NCI-H2227 treated with DMSO at 0.1 percent for 48 hours (cell line): ENCODE measurements at regions not wholly inside any gene's neighbourhood (a gene's known extent, or its start where the extent isn't known, plus 50 kb on each side); places are given as distances from the start of the nearest gene placed in this dataset.

Experiments
- DNase-seq: peaks from one replicate; lab custom pipeline; 2025; lab: John Stamatoyannopoulos, UW

DNA sequence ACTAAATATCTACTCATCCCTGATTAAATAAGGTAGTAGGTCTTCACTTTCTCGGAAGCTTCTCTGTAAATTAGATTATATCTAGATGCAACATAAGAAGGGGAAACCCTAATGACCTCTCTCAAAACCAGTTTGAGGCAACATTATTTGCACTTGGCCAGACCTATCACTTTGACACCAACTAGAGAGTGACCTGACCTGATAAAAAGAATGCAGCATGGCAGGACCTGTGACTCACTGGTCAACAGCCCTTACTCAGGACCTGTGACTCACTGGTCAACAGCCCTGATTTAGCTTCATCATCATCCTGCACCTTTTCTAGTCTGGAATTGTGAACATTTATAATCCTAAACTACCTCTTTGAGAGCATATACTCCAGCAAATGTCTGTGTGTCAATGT lies 1957.7 kb upstream of the CELF4 start:
- DNase-seq, result no peak

DNA sequence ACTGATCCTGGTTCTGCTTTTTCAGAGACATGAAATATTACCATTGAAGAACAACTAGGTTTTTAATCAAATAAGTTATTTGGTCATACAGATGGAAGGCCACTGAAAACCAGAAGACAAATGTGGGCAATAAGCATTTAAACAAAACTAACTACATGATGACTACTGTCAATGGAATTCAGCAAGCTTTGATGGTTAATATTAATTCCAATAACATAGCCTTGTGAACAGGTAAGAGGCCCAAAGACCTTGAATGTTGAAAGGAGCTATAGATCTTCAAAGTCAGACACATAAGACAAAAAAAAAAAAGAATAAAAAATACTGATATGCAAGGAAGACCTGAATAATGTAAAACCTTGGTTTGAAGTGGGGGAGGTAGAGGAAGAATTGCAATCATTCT lies 1955.6 kb upstream of the CELF4 start:
- DNase-seq, result no peak

DNA sequence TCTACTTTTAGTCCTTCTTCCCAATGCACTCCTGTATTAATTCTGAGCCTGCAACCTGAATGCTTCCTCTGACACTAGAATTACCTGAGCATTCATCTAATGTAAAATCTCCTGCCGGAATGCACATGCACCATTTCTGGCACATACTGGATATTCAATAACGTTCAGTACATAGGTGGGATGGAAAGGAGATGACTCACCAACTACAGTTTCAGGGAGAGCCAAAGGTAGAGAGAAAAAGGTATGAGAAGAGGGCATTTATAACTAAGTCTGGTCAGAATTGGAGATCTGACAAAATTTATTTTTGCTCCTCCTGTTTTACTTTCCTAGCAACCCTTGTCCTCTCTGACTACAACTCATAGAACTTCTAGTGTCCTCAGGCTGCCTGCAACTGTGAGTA lies 1954.1 kb upstream of the CELF4 start:
- DNase-seq, result no peak

DNA sequence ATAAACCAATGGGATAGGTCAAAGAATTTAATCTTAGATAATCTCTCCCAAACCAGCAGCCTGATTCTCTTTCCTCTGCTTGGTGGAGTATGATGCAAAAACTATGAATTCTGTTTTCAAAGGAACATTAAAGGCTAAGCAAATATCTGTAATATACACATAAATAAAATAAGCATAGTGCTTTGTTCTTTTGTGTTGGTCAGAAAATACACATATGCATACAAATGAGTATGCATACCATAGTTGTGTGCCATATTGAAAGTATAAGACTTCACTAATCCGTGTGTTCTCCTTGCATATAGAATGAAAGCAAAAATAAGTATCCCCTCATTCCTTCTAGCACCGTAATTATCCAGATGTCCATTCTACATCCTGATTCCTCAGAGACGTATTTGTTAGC lies 1949.7 kb upstream of the CELF4 start:
- DNase-seq, result no peak

DNA sequence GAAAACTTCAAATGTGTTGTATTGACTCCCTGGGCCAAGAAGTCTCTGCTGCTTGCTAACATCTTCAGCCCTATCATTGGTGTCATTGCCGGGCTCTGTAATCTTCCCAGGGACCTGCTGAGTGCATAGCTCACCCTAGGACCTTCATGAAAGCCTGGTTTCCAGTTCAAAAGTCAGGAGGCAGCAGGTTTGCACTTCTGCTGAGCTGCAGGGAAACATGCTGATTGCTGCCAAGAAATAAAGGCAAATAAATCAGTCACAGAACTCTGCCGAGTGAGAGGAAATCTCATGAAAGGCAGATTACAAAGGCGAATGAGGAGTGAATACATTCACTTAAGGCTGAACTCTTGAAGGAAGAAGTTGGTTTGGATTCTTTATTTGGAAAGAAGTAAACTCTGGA lies 1947.6 kb upstream of the CELF4 start:
- no peak for DNase-seq

DNA sequence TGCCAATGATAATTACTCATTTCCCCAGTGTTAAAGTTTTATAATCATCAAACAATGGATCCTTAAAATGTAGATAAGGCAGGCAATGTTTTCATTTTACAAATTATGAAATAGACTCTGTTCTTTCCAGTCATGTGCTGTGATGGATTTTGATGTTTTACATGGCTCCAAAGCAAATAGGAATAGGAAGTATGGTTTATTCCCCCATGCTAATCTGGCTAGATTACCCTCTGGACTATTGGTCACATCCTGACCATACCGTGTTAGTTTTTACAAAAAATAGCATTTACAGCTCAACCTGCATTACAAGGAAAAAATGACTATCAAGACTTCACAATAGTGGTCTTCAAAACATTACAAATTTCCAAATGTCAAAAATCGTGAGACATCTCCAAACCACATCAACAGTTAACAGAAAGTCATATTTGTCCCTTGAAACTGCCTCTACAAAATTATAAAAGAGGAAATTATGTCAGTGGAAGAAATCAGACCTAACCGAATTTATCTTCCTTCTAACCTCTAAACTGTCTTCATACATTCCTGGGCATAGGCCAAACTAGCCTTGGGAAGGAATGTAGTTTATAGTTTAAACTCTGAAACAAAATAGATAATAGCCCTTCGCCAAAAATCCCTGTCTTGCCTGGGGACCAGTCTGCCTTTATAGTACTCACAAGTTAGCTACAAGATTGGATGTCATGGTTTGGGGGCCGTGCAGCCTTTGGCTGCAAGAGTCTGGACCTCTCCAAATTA lies 1941.2 kb upstream of the CELF4 start:
- no peak for DNase-seq

DNA sequence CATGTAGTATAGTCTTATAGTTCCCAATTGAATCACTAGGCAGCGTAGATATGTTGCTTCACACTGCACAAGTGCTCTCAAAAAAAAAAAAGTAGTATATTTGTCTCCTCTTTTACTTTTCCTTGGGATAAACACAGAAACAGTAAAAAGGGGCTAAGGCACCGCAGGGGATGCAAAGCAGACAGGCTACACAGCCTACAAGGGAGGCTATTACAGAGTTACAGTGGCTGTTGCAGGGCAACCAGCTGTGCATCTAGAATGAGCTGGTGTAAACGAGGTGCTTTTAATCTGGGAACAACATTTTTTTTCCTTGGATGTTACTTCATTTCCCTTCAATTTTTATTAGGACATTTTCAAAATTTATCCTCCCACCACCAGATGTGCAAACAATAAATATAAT lies 1934.7 kb upstream of the CELF4 start:
- DNase-seq, result no peak

DNA sequence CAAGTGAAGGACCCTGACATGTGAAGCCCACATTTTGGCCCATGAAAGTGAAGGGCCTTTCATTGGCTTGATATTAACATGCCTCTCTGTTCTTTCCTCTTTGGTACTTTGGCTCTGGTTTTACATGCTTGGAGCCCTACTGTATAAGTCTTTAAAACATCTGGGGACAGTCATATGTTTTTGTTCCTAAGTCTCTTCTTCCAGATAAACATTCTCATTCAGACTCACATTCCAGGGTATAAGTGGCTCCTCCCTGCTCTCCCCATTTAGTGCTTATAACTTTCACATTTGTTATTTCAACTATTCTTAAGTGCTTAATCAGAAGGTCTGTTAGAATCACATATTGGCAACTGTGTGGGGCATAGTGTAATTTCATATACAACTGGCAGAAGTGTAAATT lies 1932.2 kb upstream of the CELF4 start:
- DNase-seq, result no peak

DNA sequence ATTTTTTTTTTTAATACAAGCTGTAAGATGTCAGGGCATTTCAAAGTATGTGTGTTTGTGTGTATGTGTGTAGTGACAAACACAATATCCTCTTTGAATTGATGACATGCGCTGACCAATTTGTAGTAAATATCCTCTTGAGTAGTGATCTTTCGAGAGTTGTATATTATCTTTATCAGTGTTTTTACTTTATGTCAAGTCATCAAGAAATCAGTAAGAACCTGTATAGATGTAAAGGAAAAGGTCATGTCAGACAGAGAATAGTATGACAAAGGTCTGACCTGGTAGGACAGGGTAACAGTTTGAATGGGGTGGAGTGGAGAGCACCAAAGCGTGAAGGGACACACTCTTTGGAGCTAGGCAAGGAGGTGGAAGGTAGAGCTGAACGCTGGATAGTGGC lies 1931.4 kb upstream of the CELF4 start:
- no peak for DNase-seq

DNA sequence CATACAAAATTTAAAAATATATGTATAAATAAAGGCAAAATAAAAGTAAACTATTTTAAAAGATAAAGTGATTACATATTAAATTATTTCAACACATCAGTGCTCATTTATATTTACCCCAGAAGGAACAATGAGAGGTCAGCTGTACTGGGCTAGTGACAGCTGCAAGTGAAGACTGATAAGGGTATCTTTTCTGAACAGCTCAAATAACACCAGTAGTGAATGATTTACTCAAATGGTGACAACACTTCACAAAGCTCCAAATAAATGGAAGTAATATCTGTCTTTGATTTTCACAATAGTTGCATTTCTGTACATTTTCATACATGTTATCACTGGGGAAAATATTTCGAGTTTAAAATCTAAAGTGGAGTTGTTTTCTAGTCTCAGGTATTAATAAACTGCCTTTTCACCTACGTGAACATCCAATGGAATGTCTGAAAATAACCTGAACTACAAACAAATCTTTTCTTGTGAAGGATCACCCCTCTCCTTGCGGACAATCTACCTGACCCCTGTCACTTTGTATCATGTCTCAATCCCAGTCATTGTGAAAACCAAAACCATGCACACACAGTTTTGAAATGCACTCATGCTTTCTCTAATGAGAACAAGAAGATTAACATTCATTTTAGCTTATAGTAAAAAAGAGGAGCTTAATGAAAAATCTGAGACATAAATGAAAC lies 1928.8 kb upstream of the CELF4 start:
- no peak for DNase-seq

DNA sequence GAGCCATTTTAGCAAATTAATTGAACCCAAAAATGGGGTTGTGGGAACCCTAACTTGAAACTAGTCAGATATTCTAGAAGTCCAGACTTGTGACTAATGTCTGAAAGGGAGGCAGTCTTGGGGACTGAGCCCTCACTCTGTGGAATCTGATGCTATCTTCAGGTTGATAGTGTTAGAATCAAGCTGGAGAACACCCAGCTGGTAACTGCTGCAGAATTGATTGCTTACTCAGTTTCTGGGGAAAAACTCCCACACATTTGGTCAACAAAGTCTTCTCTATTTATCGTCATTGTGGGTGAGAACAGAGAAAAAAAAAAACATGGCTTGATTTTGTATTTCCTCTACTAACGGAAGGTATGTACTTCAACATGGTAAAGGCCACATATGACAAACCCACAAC lies 1925.8 kb upstream of the CELF4 start:
- DNase-seq, result no peak

DNA sequence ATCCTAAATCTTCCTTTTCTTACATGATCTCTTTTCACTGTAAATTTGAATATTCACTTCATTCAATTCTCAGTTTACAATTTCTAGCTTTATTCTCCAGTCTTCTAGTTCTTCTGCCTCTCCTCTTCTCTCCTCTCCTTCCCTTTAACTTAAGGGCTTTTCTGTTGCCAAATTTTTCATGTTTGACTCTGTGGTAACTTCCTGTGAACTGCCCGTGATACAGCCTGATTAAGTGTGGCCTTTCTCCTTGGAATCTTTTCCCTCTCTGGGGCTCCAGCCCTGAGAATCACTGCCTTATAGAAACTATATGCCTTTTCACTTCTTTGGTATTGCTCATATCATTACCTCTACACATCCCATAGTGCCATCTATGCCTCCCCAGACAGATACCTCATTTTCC lies 1923.8 kb upstream of the CELF4 start:
- DNase-seq, result no peak

DNA sequence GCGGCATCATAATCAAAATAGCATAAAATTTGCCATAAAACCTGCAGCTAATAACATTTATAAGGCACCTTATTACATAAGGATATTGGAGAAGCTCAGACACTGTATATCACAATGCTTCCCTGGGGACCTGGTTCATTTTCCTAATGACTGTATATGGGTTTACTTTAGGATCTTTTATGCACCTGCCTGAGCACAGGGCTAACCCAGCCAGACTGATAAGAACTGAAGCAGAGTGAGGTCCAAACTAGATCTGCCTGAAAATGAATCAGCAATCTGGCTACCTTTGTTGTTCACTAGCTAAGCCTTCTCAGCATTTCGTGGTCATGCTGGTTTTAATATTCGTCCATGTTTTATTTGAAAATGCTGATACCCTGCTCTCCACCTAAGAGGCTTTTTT lies 1922.3 kb upstream of the CELF4 start:
- no peak for DNase-seq

DNA sequence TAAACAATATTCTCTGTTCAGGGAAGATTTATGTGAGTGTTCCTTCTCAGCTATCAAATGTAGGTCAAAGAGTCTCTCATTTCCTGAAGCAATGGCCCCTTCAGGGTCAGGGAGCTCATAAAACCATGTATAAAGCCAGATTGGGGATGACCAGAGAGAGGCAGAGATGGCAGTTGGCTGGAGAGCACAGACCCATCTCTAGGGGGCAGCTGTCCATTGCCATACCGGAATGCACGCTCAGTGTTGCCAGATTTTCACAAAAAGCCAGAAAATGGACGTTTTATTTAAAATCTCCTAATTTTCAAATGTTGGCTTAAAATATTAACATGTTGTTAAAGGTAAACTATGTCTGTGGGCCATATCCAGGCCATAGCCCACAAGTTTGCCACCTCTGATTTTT lies 1920.7 kb upstream of the CELF4 start:
- no peak for DNase-seq

DNA sequence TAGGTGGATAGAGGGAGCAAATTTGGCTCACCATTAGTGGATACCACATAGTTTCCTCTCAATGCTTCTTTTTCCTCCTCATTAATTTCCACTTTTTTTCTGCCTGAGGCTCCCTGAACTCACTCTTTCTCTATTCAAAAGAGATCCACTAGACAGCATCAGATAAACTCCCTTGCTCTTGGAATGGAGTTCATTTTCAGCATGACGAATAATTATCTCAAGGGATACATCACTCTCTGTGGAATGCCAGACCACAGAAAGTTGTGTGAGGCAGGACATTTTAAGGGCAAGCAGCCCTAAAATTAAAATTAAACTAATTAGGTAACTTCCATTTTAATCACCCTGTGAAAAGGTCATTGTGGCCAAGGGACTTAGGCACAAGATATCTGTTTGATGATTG lies 1920.1 kb upstream of the CELF4 start:
- DNase-seq, result no peak

DNA sequence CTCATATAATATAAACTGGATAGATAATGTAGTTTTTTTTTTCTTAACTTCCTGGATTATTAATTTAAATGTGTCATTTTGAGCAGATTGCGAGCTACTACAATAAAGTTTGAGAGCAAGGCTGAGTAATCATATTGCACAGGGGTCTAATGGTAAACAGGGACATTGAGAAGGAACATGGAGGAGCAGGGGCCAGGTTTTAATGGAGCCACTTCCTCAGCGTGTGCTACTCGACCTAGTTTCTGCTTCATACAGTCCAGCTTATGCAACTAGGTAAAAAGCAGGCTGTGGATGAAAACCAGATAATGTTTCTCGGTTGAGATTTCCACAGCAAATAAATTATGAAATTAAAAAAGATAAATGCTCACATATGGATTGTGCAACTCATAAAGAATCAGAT lies 1915.7 kb upstream of the CELF4 start:
- DNase-seq, result no peak

DNA sequence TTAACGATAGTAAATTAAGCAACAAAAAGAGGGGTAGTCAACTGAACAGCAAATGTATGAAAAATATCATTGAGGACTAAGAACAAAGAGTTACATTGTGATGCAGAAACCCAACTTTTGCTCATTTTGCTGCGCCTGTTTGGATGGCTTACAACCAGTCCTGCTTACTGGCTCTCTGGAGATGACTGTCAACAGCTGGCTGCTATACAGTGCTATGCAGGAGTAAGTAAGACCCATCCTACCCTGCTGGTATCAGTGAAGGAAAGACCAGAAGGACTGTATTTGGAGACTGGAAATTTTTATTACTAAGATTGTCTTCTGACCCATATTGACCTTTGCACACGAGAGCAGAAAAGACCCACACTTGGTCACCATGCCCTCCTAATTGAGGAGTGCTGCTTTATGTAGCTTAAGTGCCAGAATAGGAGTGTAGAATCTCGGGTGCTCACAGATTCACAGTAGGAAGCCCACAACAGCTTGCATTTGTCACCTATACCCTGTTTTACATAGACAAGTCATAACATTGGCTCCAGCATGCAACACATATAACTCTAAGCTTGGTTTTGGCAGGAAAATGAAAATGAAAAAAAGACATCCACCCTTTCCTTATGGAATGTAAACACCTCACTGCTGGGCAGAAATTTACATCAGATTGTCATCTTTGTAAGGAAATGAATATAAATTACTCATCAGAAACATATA lies 1915.0 kb upstream of the CELF4 start:
- DNase-seq, result no peak

DNA sequence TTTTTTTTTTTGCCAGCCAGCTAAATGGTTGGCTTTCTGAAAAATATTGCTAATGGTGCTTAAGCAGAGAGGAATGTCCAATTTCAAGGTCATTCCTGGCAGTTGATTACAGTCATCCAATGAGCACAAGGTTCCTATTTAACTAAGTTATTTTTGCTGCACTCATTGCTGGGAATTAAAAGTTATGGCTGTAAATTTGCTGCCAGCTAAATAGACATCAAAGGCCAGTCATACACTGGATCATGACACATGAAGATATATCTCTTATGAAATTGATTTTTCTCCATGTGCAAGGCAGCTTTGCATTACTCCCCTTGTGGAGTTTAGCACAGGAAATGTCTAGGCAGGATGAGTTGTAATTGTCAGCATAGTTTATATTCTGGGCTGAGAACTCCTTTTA lies 1898.4 kb upstream of the CELF4 start:
- no peak for DNase-seq

DNA sequence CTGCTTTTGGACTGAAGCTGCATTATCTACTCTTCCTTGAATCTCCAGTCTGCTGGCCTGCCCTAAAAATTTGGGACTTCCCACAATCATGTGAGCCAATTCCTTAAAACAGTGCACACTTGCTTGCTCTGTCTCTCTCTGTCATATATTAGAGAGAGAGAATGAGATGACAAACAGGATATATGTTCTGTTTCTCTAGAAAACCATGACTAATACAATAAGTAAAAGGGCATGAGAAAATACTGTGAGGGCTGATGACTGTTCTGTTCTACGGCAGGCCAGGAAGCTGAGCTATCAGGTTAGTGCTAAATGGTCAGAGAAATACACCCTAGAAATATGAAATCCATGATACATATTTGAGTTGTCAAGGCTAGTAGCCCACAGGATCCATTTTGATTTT lies 1896.8 kb upstream of the CELF4 start:
- no peak for DNase-seq

DNA sequence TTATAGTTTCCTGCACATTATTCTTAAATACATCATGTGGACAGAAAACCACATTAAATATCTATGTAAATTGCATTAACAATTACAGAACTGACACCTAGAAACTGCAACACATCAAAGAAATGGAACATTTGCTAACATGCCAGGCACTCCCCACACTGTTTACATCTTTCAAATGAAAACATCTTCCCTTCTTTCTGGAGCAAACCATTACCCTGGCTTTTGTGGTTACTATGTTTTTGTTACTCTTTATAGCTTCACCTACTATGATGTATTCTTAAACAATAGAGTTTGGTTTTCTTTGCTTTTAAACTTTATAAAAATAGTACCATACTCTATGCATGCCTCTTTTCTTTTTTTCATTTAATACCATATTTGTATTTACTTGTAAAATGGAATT lies 1894.5 kb upstream of the CELF4 start:
- DNase-seq, result no peak

DNA sequence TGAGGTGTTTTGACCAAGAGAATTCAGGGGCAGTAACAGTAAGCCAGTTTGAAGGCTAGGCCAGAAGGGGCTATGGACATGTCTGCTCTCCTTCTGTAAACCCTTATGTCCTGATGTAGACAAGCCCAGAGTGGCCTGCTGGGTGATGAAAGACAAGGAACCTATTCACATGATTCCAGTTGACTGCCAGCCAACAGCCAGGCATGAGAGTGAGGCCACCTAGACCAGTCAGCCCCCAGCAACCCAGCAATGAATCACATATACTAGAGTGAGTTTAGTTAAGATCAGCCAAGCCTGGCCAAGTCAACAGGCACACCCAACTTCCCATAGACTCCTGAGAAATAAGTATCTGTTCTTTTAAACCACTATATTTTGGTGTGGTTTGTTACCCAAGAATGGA lies 1889.7 kb upstream of the CELF4 start:
- DNase-seq, result no peak

DNA sequence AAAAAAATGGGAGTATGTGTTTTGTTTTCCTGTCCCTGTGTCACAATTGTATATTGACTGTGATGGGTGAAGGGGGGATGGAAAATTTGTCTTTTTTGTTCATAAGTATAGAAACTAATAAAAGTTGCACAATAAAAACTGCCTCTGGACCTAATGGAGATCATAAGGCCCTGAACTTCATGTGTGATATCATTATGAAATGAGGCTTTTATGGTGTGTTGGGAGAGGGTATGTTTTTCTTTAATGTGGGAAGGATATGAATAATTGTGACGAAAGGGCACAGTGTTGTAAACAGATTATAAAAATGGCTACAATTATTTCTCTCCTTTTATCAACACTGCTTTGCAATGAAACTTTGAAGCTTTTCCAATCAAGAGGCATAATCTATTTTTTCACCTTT lies 1889.3 kb upstream of the CELF4 start:
- no peak for DNase-seq

DNA sequence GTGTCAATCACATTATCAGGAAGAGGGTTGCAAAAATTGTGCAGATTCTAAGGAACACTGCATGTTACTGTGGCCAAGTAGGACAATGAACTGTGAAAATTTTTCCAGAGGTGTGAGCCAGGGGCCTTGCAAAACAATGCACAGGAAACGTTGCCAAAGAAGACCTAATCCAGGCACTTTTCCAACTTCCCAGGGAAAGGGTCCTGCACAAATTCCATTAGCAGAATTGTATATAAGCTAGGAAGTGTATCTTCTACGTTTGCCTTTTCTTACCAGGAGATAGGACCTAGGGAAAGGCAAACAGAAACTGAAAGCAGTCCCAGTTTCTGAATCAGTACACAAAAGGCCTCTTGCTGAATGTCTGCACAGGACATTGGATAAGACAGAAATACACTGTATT lies 1888.3 kb upstream of the CELF4 start:
- no peak for DNase-seq

DNA sequence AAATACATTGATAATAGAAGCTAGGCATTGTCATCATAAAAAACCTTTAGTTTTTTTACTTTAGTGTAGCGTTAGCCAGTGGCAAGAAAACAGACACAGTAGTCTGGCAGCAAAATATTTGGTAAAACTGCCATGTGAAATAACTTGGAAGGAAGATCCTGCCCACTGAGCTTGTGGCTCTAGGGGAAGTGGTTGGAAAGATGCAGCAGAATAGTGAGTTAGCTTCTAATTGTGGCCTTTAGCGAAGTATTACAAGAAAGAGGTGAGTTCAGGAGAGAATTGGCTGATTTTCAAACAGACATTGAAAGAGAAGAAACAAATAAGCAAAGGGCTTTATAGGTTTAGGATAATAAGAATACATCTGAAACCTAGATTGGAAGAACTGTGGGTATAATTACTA lies 1887.8 kb upstream of the CELF4 start:
- no peak for DNase-seq
